Activated naive CD8-positive, alpha-beta T cell treated with anti-CD3 and anti-CD28 coated beads, Interleukin-2, amount 50 U/mL, for 24 hours (primary cell): ENCODE measurements at regions not wholly inside any gene's neighbourhood (a gene's known extent, or its start where the extent isn't known, plus 50 kb on each side); places are given as distances from the start of the nearest gene placed in this dataset.
A peak's percentile ranks its signal among the peaks of the same experiment; 100 is the strongest.

Source experiments
- ATAC-seq: fragments of 150-1000 bp; cut with Tn5 transposase; one replicate; pipeline ENCODE4 v1.10.0; 2021
- DNase-seq: peaks from one replicate; pipeline ENCODE4 v3.0.0; 2021
- H3K27ac Mint-ChIP-seq: one replicate; pipeline ENCODE4 v1.8.0; 2021; ENCODE audit warnings: mild to moderate bottlenecking, mixed read lengths
- H3K27me3 Mint-ChIP-seq: one replicate; pipeline ENCODE4 v1.8.0; 2021; ENCODE audit warnings: mixed read lengths
- H3K36me3 Mint-ChIP-seq: one replicate; pipeline ENCODE4 v1.8.0; 2021; ENCODE audit warnings: low read depth, mixed read lengths
- H3K4me1 Mint-ChIP-seq: one replicate; pipeline ENCODE4 v1.8.0; 2021; ENCODE audit warnings: mixed read lengths
- H3K4me3 Mint-ChIP-seq: one replicate; pipeline ENCODE4 v1.8.0; 2021; ENCODE audit warnings: mild to moderate bottlenecking, moderate library complexity, mixed read lengths
- H3K9me3 Mint-ChIP-seq: one replicate; pipeline ENCODE4 v1.8.0; 2021; ENCODE audit warnings: mixed read lengths

GRCh38 chr3:189101594-189101993, 70.2 kb upstream of the TPRG1 start:
- H3K36me3 Mint-ChIP-seq, result no peaks in the 10 kb centered on the region
- ATAC-seq (no peak), DNase-seq (no peak)
- H3K9me3 Mint-ChIP-seq, result no peaks in the 10 kb centered on the region
- no peak overlapping the region for H3K4me3 Mint-ChIP-seq
- no peak overlapping the region for H3K27ac Mint-ChIP-seq
- no peaks in the 10 kb centered on the region for H3K4me1 Mint-ChIP-seq
- no peaks in the 10 kb centered on the region for H3K27me3 Mint-ChIP-seq

DNA sequence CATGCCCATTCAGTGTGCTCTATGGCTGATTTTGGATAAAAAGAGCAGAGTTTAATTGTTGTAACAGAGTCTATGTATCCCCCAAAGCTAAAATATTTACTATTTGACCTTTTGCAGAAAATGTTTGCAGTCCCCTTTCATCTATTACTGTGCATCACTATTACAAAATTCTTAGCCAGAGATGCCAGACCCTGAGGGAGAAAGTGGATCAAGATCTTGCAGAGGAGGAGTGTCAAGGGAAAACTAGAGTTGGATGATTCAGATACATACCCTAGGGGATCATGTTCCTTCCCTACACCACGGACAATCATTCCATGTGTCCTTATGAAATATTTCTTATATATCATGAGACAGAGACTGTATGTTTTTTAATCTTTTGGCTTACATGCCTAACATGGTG, 68.6 kb upstream of the TPRG1 start:
- DNase-seq, result no peak
- Mint-ChIP-seq H3K27me3 (no peaks in the 10 kb centered on the region), H3K9me3 (no peaks in the 10 kb centered on the region), H3K4me3 (no peak overlapping the region), H3K36me3 (no peaks in the 10 kb centered on the region), H3K27ac (no peak overlapping the region), H3K4me1 (no peaks in the 10 kb centered on the region)
- ATAC-seq, result no peak

DNA sequence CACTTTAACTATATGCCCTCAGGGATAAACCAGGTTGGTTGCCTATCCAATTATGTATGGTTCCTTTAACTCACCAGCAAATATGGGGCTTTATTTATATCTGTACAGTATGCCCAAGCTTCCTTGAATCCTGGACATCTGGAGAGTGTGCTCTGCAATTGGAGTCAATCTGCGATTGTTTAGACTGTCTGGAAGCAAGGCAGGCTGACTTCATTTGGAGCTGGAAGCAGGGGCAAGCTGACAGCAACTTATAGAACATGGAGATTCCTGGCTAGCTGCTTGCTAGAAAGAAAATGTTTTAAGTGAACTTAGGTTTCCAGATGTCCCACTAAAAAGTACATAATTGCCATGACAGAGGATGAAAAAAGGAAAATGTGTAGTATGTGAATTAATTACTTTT, 63.7 kb upstream of the TPRG1 start:
- peaks cover 8% of the 10 kb centered on the region for H3K27me3 Mint-ChIP-seq
- H3K4me1 Mint-ChIP-seq, result no peaks in the 10 kb centered on the region

GRCh38 chr3:189108735-189109134, 63.0 kb upstream of the TPRG1 start:
- no peak for DNase-seq
- no peaks in the 10 kb centered on the region for H3K4me1 Mint-ChIP-seq
- no peak for ATAC-seq
- H3K36me3 Mint-ChIP-seq, result no peaks in the 10 kb centered on the region
- no peak overlapping the region for H3K4me3 Mint-ChIP-seq
- H3K27me3 Mint-ChIP-seq, result peaks cover 8% of the 10 kb centered on the region
- H3K27ac Mint-ChIP-seq, result no peak overlapping the region
- H3K9me3 Mint-ChIP-seq, result peaks cover 3% of the 10 kb centered on the region

More for the DNA sequence above, 63.7 kb upstream of the TPRG1 start:
- DNase-seq (no peak), ATAC-seq (no peak)
- Mint-ChIP-seq H3K9me3 (peaks cover 3% of the 10 kb centered on the region), H3K4me3 (no peak overlapping the region), H3K36me3 (no peaks in the 10 kb centered on the region), H3K27ac (no peak overlapping the region)

GRCh38 chr3:189109145-189109544, 62.6 kb upstream of the TPRG1 start:
- H3K27me3 Mint-ChIP-seq, result peaks cover 8% of the 10 kb centered on the region
- no peak overlapping the region for H3K27ac Mint-ChIP-seq
- no peaks in the 10 kb centered on the region for H3K36me3 Mint-ChIP-seq
- ATAC-seq (no peak), DNase-seq (no peak)
- H3K4me3 Mint-ChIP-seq, result no peak overlapping the region
- H3K9me3 Mint-ChIP-seq, result peaks cover 3% of the 10 kb centered on the region
- no peaks in the 10 kb centered on the region for H3K4me1 Mint-ChIP-seq

DNA sequence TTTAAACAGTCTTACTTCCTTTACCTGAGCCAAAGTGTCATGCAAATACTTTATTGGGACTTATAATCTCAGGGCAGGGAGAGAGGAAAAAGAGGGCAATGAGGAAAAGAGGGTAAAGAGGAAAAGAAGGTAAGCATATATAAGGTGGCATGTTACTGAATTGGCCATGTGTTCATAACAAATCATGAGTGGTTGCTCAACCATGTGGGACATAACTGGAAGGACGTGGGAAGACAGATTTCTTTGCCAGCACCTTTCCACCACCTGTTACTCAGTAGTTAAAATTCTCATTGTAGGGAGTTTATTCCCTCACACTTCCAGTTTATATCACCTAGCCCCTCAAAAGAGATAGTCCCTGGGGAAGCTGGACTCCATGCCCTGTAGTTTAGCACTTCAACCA, 54.7 kb upstream of the TPRG1 start:
- DNase-seq (no peak), ATAC-seq (no peak)
- H3K4me1 Mint-ChIP-seq, result peaks cover 5% of the 10 kb centered on the region
- no peak overlapping the region for H3K4me3 Mint-ChIP-seq
- H3K27me3 Mint-ChIP-seq, result peaks cover 2% of the 10 kb centered on the region
- H3K9me3 Mint-ChIP-seq, result peaks cover 20% of the 10 kb centered on the region
- H3K27ac Mint-ChIP-seq, result no peak overlapping the region
- H3K36me3 Mint-ChIP-seq, result peaks cover 8% of the 10 kb centered on the region

GRCh38 chr3:189118896-189119295, 52.9 kb upstream of the TPRG1 start:
- ATAC-seq, result no peak
- peaks cover 17% of the 10 kb centered on the region for H3K9me3 Mint-ChIP-seq
- no peak for DNase-seq
- H3K27ac Mint-ChIP-seq, result no peak overlapping the region
- no peak overlapping the region for H3K4me3 Mint-ChIP-seq
- peaks cover 5% of the 10 kb centered on the region for H3K4me1 Mint-ChIP-seq
- peaks cover 8% of the 10 kb centered on the region for H3K36me3 Mint-ChIP-seq
- no peaks in the 10 kb centered on the region for H3K27me3 Mint-ChIP-seq

DNA sequence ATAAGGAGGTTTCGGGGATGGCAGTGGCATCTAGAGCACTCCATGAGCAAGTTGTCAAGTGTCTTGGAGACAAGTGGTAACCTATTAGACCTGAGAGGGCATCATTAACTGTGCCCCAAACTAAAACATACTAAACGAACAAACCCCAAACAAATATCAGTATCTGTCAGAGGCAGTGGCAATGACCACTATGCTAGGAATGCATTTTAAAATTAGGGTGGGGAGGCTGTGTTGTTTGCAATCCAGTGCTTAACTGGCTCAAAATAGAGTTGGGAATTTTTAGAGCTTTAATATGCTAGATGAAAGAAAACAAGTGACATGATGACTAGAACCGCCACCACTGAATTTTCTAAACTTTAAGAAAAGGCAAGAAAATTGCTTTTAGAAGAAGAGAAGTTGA, 51.8 kb upstream of the TPRG1 start:
- no peak overlapping the region for H3K27ac Mint-ChIP-seq
- ATAC-seq (no peak), DNase-seq (no peak)
- no peaks in the 10 kb centered on the region for H3K27me3 Mint-ChIP-seq
- peaks cover 17% of the 10 kb centered on the region for H3K9me3 Mint-ChIP-seq
- H3K4me1 Mint-ChIP-seq, result peaks cover 5% of the 10 kb centered on the region
- peaks cover 8% of the 10 kb centered on the region for H3K36me3 Mint-ChIP-seq
- H3K4me3 Mint-ChIP-seq, result no peak overlapping the region

GRCh38 chr3:189121092-189121491, 50.7 kb upstream of the TPRG1 start:
- DNase-seq, result no peak
- Mint-ChIP-seq H3K36me3 (peaks cover 8% of the 10 kb centered on the region), H3K27ac (peak overlapping the region; percentile 9), H3K4me1 (peaks cover 7% of the 10 kb centered on the region), H3K27me3 (no peaks in the 10 kb centered on the region), H3K9me3 (peaks cover 17% of the 10 kb centered on the region), H3K4me3 (peak overlapping the region; percentile 73)
- no peak for ATAC-seq
